ENCODE measurements at regions not wholly inside any gene's neighbourhood (a gene's known extent, or its start where the extent isn't known, plus 50 kb on each side); places are given as distances from the start of the nearest gene placed in this dataset.

GRCh38 chr17:68803164-68803929 lies 151.8 kb downstream of the ABCA8 start:
- H3K27me3 Mint-ChIP-seq (ENCODE audit: low read depth): no peaks in the 10 kb centered on the region
- no peaks in the 10 kb centered on the region for H3K9me3 Mint-ChIP-seq (ENCODE audit: low read depth)
- no peak for TF ChIP-seq CTCF (IDR thresholded peaks at IDR 0.05)
- no peak overlapping the region for H3K27ac Mint-ChIP-seq (ENCODE audit: unreplicated experiment)
- no peaks in the 10 kb centered on the region for H3K36me3 Mint-ChIP-seq (ENCODE audit: low read depth)
- H3K4me3 Mint-ChIP-seq (ENCODE audit: unreplicated experiment): no peak overlapping the region
- no peaks in the 10 kb centered on the region for H3K4me1 Mint-ChIP-seq (ENCODE audit: low read depth)
- DNase-seq (ENCODE audit: low spot score): no peak

GRCh38 chr17:68801335-68802247 lies 153.6 kb downstream of the ABCA8 start:
- Mint-ChIP-seq H3K4me3 (ENCODE audit: unreplicated experiment) (no peak overlapping the region), H3K27ac (ENCODE audit: unreplicated experiment) (no peak overlapping the region), H3K4me1 (ENCODE audit: low read depth) (no peaks in the 10 kb centered on the region), H3K36me3 (ENCODE audit: low read depth) (no peaks in the 10 kb centered on the region), H3K9me3 (ENCODE audit: low read depth) (no peaks in the 10 kb centered on the region), H3K27me3 (ENCODE audit: low read depth) (no peaks in the 10 kb centered on the region)
- no peak for TF ChIP-seq CTCF (IDR thresholded peaks at IDR 0.05)
- DNase-seq (ENCODE audit: low spot score): no peak

- Mint-ChIP-seq H3K27ac (ENCODE audit: unreplicated experiment) (no peak overlapping the region), H3K36me3 (ENCODE audit: low read depth) (no peaks in the 10 kb centered on the region), H3K27me3 (ENCODE audit: low read depth) (no peaks in the 10 kb centered on the region), H3K9me3 (ENCODE audit: low read depth) (no peaks in the 10 kb centered on the region), H3K4me1 (ENCODE audit: low read depth) (no peaks in the 10 kb centered on the region), H3K4me3 (ENCODE audit: unreplicated experiment) (no peak overlapping the region)
- DNase-seq (ENCODE audit: low spot score): no peak
- no peak for TF ChIP-seq CTCF (IDR thresholded peaks at IDR 0.05)
These were observed 154.4 kb downstream of the ABCA8 start for GRCh38 chr17:68800751-68801150.

GRCh38 chr17:68794636-68795434 lies 160.4 kb downstream of the ABCA8 start:
- Mint-ChIP-seq H3K4me1 (ENCODE audit: low read depth) (peaks cover 3% of the 10 kb centered on the region), H3K27ac (ENCODE audit: unreplicated experiment) (no peak overlapping the region), H3K36me3 (ENCODE audit: low read depth) (no peaks in the 10 kb centered on the region), H3K9me3 (ENCODE audit: low read depth) (peaks cover 3% of the 10 kb centered on the region), H3K4me3 (ENCODE audit: unreplicated experiment) (no peak overlapping the region), H3K27me3 (ENCODE audit: low read depth) (no peaks in the 10 kb centered on the region)
- TF ChIP-seq CTCF (IDR thresholded peaks at IDR 0.05): peak; percentile 83
- no peak for DNase-seq (ENCODE audit: low spot score)

- Mint-ChIP-seq H3K36me3 (ENCODE audit: low read depth) (no peaks in the 10 kb centered on the region), H3K4me3 (ENCODE audit: unreplicated experiment) (no peak overlapping the region), H3K27ac (ENCODE audit: unreplicated experiment) (no peak overlapping the region), H3K9me3 (ENCODE audit: low read depth) (peaks cover 12% of the 10 kb centered on the region), H3K27me3 (ENCODE audit: low read depth) (no peaks in the 10 kb centered on the region), H3K4me1 (ENCODE audit: low read depth) (peaks cover 3% of the 10 kb centered on the region)
- DNase-seq (ENCODE audit: low spot score): no peak
- no peak for TF ChIP-seq CTCF (IDR thresholded peaks at IDR 0.05)
These were observed 162.3 kb downstream of the ABCA8 start for GRCh38 chr17:68792873-68793272.

Measured in chondrocyte (in vitro differentiated cells).